IPS-NIHi7 (cell line): ENCODE measurements at regions not wholly inside any gene's neighbourhood (a gene's known extent, or its start where the extent isn't known, plus 50 kb on each side); places are given as distances from the start of the nearest gene placed in this dataset.
"Not testable (repeated sequence)": the region's sequence is repeated elsewhere in the genome, so short reads cannot be mapped to it uniquely, and the experiment has no call there.

Experiments used
- DNase-seq: peaks from one replicate; pipeline ENCODE4 v3.0.0; 2012; ENCODE audit warnings: mixed read lengths; ENCODE audit errors: extremely low spot score

- DNase-seq = no peak
These were observed 57.9 kb downstream of the PYDC2 start for GRCh38 chr3:191518861-191519260.

DNA sequence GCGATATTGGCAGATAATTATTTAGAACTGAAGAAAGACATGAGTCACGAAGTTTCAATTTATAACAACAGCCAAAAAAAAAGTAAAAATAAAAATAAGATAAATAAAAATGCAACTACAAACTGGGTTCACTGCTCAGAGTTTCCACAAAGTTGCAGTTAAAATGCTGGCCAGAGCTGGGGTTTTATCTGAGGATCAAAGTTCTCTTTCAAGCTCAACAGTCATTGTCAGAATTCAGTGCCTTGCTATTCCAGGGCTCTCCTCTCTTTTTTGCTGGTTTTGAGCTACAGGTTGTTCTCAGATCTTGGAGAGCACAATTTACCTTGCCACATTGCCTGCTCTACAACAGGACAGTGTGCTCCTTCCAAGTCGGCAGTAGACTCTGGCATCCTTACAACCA lies 60.1 kb downstream of the PYDC2 start:
- no peak for DNase-seq

GRCh38 chr3:191523148-191523547 lies 62.2 kb downstream of the PYDC2 start:
- no peak for DNase-seq

DNA sequence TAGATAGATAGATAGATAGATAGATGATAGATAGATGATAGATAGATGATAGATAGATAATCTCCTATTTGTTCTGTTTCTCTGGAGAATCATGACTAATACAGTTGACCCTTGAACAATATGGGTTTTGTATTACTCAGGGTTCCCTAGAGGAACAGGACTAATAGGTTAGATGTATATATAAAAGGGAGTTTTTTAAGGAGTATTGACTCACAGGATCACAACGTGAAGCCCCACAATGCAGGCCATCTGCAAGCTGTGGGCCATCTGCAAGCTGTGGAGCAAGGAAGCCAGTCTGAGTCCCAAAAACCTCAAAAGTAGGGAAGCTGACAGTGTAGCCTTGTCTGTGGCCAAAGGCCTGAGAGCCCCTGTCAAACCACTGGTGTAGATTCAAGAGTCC lies 67.6 kb downstream of the PYDC2 start:
- DNase-seq = no peak

- no peak for DNase-seq
These were observed 69.0 kb downstream of the PYDC2 start for GRCh38 chr3:191529992-191530391.

DNA sequence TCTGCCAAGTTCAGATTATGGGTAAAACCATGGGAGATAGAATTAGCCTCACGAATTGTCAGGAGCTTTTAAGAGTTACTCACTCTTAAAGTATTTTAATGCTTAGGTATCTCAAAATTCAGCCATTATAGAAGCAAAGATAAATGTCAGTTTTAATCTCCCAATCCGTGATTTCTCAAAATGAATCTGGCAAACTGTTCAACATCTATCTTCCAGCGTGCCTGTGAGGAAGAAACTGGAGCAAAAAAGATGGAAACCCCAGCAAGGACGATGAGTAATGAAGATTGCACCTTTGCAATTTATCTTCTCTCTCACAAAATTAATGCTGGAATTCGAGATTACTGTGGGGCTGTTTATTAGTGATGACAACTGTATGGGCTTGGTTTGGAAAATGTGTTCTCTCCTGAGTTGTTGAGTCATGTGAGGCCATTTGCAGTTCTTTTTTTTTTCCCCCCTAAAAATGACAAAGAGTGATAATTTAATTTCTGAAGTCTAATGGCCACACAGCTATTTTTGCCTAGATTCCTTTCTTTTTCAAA lies 70.5 kb downstream of the PYDC2 start:
- no peak for DNase-seq

DNA sequence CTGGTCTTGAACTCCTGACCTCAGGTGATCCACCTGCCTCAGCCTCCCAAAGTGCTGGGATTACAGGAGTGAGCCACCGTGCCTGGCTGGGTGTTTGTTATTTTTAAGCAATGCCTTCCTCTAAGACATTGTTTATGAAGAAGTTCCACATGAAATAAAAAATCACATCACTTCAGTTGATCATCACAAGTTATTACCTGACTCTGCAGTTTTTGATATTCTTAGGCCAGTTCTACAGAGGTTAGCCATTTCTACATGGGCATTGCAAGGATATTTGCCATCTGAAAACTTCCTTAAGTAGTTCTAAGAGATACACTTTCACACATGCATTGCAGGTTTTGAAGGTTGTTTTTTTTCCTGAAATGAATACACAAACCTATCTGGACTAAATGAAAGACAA lies 82.1 kb downstream of the PYDC2 start:
- DNase-seq = no peak

DNA sequence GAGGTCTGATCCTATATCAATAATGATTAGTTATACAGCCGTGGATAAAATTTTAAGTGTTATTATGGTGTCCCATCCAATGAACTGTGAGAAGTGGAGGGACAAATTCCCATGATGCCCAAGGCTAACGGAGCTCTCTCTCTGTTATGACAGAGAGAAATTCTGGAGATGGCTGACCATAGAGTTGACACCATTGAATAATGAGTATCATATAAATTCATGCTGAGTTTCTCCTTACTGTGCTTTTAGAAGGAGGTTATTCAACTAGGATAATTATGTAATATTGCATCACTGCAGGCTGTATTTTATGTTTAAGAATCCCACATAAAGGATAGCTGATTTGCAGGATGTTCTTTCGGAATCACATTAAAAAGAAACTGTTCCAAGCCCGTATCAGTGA lies 82.9 kb downstream of the PYDC2 start:
- DNase-seq = no peak

DNA sequence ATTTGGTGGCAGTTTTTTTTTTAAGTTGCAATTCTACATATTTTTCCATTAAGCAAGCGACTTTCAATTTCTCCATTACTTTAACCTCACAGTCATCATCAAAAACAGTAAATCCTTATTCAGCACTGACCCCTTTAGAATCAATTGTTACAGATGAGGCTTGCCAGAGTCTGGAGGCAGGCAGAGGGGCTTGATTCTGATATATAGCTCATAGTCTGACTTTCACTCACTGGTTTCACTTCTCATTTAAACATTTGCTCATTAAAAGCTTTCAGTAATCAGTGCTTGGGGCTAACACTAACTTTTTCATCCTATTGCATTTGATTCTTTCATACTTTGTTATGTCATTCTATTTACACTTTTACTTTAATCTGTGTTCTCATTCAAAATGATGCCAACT lies 88.4 kb downstream of the PYDC2 start:
- no peak for DNase-seq

DNA sequence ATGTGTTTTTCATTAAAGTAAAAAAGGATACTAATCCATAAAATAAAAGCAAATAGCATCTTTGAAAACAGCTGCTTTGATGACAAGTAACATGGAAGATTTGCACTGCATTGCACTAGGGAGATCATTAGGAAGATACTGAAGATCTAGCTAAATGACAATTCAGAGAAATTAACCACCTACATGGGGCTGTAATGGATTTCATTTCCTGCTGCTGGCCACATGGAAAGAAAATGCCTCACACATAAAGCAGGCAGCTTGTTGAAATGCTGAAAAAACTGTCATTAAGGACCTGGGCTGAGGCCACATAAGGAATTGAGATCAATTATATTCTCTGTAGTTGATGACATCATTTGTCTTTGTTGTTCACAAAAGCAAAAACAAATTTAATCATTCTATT lies 94.1 kb downstream of the PYDC2 start:
- DNase-seq = no peak

DNA sequence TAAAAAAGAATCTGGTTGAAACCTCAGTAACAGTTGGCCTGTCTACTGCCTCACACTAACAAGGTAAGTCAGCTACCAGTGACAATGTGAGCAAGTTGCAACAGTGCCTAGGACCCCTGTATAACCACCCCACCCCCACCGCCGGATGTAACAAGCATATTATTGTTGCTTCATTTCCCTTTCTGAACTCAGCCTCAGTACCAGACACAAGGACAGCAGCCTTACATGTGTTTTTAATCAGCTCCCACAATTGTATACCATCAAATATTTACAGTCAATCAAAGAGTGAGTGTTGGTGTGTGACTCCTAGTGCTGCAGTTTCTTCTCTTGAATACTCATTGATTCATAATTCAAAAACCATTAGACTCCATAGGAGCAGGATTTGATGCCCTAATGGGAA lies 96.4 kb downstream of the PYDC2 start:
- DNase-seq = no peak

DNA sequence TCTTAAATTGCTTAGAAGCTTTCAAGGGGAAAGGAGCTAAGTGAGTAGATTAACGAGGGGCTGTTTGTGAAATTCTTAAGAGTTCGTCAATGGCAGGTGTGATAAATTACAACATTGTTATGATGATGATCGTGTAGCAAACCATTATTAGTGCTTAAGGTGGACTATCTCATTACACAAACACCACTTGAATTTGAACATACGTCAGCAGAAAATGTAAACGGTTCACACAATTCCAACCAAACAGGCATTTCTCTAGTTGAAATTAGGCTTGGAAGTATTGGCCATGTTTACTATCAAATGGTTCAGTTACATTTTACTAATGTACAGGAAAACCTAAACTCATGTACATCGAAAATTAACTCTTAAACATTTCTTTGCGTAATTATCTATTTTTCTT lies 102.8 kb downstream of the PYDC2 start:
- no peak for DNase-seq

DNA sequence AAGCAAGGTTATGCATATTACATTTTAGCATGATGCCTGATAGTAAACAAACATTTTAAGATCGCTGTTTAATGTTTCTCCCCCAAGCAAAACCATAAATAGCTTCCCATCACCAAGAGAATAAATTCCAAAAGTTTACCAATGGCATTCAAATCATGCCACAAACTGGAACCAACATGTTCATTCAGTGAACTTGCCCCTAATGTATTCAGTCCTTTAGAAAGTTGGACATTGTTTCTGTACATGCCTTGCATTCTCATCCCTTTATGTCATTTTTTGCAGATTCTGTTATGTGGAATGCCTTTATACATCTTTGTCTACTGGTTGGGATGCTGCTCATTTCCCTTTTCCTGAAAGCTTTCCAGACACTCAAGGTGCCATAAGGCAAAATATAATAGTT lies 105.5 kb downstream of the PYDC2 start:
- no peak for DNase-seq

- no peak for DNase-seq
These were observed 107.2 kb downstream of the PYDC2 start for GRCh38 chr3:191568206-191568605.

- DNase-seq = no peak
These were observed 131.1 kb downstream of the PYDC2 start for GRCh38 chr3:191592105-191592504.

DNA sequence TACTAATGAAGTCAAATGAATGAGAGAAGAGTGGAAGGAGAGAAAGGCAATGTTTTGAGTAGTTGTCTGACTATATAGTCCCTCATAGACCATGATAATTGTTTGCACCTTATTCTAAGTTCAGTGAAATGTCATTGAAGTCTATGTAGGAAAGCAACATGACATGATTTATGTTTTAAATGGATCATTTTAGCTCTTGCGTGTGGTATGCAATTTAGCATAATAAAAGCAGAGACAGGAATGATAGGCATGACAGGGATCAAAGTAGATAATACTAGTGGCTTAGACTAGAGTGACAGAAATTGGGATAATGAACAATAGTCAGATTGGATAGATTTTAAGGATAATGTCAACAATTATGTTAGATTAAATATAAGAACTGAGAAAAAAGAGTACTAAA lies 132.5 kb downstream of the PYDC2 start:
- DNase-seq = no peak

DNA sequence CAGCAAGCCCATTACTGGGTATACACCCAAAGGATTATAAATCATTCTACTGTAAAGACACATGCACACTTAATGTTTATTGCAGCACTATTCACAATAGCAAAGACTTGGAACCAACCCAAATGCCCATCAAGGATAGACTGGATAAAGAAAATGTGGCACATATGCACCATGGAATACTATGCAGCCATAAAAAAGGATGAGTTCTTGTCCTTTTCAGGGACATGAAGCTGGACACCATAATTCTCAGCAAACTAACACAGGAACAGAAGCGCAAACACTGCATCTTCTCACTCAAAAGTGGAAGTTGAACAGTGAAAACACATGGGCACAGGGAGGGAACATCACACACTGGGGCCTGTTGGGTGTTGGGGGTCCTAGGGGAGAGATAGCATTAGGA lies 154.5 kb downstream of the PYDC2 start:
- DNase-seq = not testable (repeated sequence)

DNA sequence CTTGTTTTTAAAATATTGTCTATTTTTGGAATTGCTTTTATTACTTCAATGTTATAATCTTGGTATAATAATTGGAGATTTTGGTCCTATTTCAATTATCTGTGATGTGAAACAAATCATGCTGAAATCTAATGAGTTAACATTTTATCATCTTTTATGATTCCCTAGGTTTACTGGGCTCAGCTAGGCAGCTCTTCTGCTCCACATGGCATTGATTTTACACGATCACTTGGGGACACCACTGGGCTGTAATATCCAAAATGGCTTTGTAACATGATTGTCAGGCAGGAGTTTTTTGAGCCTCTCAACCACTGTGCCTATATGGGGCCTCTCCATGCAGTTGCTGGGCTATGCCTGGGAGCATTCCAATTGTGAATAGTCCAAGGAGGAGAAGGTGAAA lies 163.3 kb downstream of the PYDC2 start:
- DNase-seq = no peak

DNA sequence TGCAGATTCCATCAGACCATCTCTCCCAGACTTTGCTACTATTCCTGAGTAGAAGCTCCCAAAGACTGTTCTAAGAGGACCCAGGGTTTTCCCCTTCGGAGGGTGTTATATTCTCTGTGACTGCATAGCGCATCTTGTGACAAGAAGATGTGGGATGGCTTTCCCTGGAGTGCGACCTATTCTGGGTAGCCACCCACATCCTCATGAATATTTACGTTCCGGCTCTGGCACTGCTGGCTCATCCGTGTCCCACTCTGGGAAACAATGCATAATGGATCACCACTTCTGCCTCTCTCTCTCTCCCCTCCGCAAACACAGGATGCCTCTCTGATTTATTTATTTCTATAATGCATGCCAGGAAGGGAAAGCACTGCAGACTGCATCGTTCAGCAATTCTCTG lies 166.1 kb downstream of the PYDC2 start:
- DNase-seq = no peak

- no peak for DNase-seq
These were observed 167.6 kb downstream of the PYDC2 start for GRCh38 chr3:191628571-191628970.

GRCh38 chr3:191631496-191631895 lies 170.5 kb downstream of the PYDC2 start:
- no peak for DNase-seq

GRCh38 chr3:191634902-191635301 lies 173.9 kb downstream of the PYDC2 start:
- no peak for DNase-seq

- no peak for DNase-seq
These were observed 176.6 kb downstream of the PYDC2 start for GRCh38 chr3:191637611-191638010.

DNA sequence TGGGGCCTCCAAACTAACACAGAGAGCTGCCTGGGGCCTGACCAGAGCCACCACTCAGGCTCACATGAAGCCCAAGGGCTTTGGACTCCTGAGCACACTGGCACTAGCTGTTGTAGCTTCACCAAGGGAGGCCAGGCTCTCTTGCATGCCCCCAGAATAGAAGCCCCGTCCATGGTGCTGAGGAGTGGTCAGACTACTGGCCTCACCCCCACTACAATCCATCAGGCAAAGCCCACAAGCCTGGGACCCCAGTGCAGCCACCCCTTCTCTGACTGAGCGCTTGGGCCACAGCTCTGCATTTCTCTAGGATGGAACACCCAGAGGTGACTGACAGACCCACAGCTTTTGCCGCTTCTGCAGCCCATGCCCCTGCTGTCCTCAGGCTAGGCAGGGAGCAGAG lies 180.8 kb downstream of the PYDC2 start:
- DNase-seq = peak; percentile 29

- DNase-seq = no peak
These were observed 183.3 kb downstream of the PYDC2 start for GRCh38 chr3:191644291-191644690.
